ENCODE measurements at regions not wholly inside any gene's neighbourhood (a gene's known extent, or its start where the extent isn't known, plus 50 kb on each side); places are given as distances from the start of the nearest gene placed in this dataset.

DNA sequence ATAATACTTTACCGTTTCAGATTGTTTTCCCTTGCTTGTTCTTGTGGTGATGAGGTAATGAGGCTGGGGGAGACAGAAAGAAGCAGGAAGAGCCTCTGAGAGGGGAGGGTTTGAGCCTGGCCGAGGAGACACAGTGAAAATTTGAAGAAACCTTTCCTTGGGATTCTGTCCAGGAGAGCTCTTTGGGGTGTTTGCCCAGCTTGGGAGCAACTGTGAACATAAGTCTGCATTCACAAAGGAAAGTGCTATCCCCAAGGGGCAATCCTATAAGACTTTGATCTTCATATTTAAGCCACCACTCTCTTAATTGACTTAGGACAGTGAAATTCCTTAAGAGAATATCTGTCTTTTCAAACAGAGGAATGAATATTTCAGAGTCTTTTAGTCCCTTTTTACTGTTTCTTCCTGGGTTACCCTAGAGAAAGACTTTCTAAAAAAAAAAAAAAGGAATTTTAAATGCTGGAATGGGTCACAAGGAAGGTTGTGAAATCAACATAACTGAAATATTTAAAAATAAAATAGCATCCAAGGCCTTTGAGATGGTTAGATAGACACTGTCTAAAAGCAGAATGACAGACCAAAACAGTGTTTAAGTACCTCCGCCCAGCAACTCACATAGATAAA is 52.5 kb upstream of the STAM2 start:
- no peak for DNase-seq (ENCODE audit: low spot score)

DNA sequence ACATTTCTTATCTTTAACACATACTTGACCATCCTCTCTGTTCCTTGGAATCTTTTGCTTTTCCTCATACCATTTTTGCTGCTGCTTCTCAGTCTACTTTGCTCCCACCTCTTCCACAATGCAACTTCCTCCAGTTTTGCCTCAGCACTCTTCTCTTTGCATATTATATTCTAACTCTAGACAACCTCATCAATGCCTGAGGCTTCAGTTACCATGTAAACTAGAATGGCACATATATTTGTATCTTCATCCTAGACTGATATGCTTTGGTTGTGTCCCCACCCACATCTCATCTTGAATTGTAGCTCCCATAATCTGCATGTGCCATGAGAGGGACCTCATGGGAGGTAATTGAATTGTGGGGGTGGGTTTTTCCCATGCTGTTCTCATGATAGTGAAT is 55.9 kb upstream of the STAM2 start:
- DNase-seq (ENCODE audit: low spot score) = no peak

DNA sequence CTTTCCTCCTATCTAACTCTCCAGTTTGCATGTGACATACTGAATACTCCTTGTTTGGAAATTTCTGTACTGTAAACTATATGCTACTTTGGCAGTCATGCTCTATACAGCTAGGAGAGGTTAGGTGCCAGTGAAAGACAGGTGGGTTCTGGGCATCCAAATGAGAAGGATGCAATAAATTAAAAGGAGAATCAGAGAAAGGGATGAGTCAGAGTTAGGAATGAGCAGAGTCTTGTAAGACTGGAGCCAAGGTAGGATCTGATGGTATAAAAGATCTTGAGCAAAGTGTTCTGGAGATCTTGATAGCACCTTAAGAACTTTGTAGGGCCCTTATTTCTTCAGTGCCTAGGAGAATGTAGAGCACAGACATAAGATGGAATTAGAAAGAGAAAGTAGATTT is 58.7 kb upstream of the STAM2 start:
- no peak for DNase-seq (ENCODE audit: low spot score)

GRCh38 chr2:152236191-152236925 is 60.8 kb upstream of the STAM2 start:
- DNase-seq (ENCODE audit: low spot score) = no peak

DNA sequence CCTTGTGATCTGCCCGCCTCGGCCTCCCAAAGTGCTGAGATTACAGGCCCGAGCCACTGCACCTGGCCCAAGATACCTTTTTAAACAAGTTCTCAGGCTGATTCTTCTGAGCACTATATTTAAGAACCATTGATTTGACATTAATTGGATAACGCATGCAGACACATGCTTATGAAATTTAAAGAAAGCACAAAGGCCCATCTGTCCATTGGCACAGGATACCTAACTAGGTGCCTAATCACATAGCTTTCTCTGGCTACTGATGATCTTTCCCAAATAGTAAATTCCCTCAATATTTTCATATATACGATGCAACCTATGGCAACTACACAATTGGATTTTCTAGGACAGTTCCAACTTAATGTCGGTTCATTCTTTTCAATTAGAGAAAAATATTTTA is 62.5 kb upstream of the STAM2 start:
- no peak for DNase-seq (ENCODE audit: low spot score)

- no peak for DNase-seq (ENCODE audit: low spot score)
Observed at GRCh38 chr2:152240559-152241231, 65.1 kb upstream of the STAM2 start.

GRCh38 chr2:152241948-152242729 is 66.6 kb upstream of the STAM2 start:
- DNase-seq (ENCODE audit: low spot score) = no peak

GRCh38 chr2:152242787-152243472 is 67.4 kb upstream of the STAM2 start:
- DNase-seq (ENCODE audit: low spot score) = no peak

GRCh38 chr2:152243761-152244640 is 68.4 kb upstream of the STAM2 start:
- no peak for DNase-seq (ENCODE audit: low spot score)

- DNase-seq (ENCODE audit: low spot score) = no peak
Observed at GRCh38 chr2:152245653-152246052, 70.1 kb upstream of the STAM2 start.

DNA sequence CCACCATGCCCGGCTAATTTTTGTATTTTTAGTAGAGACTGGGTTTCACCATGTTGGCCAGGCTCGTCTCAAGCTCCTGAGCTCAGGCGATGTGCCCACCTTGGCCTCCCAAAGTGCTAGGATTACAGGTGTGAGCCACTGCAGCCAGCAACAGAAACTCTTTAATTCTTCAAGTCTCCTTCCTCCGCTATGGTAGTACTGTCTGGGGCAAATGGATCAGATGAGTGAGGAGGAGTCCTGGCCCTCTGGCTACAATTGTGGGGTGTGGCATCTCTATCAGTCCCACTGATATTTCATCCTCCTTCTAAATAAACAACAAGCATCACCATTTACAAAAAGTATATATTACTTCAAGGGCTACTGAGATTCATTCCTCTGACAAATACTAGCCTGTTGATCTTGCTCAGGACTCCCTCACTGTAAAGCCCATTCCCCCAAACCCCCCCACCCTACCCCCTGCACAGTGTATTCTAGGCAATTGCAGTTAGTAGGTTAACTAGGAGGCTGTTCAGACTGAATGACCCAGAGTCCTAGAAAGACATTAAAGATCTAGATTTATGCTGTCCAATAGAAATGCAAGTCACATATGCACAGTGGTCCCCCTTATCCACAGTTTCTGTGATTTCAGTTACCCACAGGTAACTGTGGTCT is 71.2 kb upstream of the STAM2 start:
- no peak for DNase-seq (ENCODE audit: low spot score)

DNA sequence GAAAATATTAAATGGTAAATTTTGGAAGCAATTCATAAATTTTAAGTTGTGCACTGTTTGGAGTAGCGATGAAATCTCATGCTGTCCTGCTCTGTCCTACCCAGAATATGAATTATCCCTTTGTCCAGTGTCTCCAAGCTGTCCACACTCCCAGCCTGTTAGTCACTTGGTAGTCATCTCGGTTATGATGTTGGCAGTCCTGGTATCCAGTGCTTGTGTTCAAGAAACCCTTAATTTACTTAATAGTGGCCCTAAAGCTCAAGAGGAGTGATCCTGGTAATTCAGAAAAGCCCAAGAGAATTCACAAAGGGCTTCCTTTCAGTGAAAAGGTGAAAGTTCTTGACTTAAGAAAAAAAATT is 71.8 kb upstream of the STAM2 start:
- DNase-seq (ENCODE audit: low spot score) = peak; percentile 24

DNA sequence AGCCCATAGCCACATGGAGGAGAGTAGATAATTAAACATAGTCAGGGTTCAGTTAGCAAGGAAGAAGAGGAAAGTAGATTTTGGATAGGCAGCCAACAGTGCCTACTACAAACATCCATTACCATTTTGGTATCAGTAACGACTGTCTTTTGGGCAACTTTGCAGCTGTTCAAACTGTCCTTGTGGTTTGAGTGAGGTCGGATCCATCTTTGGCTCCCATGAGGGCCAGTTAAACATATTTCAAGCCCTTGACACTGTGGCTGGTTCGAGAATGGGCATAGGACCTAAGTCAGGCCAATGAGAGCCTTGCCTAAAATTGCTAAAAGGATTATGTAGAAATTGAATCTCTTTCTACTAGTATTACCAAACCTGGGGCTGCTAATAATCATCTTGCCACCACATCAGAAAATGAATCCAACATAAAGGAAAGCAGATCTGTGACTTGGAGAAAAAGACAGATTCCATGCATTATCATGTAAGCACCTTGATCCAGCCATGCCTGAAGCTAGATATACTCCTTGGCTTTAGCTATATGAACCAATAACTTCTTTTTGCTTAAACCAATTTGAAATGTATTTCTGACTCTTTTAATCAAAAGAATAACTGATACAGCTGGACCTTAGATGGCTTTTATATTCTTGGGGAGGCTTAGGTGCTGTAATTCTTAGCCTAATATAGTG is 75.0 kb upstream of the STAM2 start:
- DNase-seq (ENCODE audit: low spot score) = no peak

DNA sequence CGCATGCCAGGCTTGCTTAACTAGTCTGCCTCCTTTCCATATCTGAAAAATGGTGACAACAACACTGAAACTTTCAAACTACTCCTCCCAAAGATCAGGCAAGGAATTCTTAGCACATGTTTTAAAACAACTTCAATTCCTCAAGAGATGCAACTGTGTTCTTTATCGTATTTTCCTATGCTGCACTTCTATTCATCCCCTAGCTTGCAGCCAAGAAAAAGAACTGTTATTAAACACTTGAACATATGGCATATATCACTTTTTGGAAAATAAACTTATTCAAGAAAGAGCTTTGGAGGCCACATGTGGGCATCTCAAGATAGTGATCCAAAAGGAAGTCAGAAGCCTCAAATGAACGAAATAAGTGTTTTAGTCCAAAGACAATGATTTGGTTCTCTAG is 75.6 kb upstream of the STAM2 start:
- no peak for DNase-seq (ENCODE audit: low spot score)

DNA sequence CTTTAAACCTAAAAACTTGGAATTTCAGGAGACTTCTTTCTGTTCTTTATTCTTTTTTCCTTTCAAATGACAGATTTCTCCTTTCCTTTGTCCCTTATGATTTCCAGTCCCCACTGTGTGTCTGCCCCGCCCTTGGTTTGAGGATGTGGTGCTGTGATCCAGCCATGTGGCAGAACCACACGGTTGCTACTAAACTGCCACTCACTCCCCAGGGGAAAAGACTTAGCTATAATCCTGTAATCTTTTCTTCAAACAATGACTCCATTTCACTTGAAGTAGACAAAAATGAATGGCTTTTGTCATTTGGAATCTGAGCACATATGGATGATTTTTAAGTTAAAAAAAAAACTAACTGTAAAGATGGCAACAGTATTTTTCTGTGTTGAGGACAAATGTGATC is 76.2 kb upstream of the STAM2 start:
- DNase-seq (ENCODE audit: low spot score) = no peak

DNA sequence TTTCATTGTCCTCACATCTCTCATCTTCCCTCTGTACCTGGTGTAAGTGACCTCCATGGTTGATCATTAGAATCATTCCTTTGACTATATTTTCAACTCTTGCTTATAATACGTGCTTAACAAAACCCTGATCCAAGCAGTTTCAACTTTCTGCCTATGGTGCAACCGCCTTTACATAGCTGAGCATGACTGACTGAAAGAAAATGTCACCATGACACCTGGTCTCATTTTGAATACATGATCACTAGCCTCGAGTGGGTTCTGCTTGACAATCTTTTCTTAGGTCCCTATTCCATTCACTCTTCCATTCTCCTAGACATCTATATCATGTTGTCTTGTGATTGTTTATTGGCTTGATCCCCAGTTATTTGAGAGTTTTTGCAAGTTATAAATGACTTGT is 78.9 kb upstream of the STAM2 start:
- DNase-seq (ENCODE audit: low spot score) = no peak

- DNase-seq (ENCODE audit: low spot score) = no peak
Observed at GRCh38 chr2:152254976-152255375, 79.4 kb upstream of the STAM2 start.

DNA sequence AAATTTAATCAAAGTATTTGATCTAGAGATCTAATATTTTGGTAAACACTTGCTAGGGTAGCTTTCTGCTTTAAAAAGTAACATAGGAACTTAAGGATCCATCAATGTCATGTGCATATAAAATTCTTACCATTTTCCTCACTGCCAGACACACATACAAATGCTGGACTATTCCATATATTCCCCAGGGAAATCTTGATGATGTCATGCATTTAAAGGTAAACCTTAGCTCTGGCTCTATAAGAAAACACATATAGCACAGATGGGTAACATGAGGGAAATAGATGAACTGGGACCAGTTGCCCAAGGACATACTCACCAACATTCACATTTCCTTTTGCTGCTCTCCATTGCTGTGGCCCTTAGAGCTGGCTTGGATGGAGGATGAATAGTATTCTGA is 79.1 kb upstream of the FMNL2 start:
- DNase-seq (ENCODE audit: low spot score) = no peak

DNA sequence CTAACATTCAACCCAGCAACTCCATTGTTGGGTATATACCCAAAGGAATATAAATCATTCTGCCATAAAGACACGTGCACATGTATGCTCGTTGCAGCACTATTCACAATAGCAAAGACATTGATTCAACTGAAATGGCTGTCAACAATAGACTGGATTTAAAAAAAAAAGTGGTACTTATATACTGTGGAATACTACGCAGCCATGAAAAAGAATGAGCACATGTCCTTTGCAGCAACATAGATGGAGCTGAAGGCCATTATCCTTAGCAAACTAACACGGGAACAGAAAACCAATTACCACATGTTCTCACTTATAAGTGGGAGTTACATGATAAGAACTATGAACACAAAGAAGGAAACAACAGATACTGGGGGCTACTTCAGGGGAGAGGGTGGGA is 74.0 kb upstream of the FMNL2 start:
- DNase-seq (ENCODE audit: low spot score) = no peak

GRCh38 chr2:152263911-152264310 is 71.1 kb upstream of the FMNL2 start:
- DNase-seq (ENCODE audit: low spot score) = no peak
